NOMO-1 (cell line): ENCODE measurements at regions not wholly inside any gene's neighbourhood (a gene's known extent, or its start where the extent isn't known, plus 50 kb on each side); places are given as distances from the start of the nearest gene placed in this dataset.

Experiments
- DNase-seq, 2 experiments: peaks; one replicate each; lab custom pipeline; 2025; ENCODE audit not compliant: unreplicated experiment in 2 of 2; lab: John Stamatoyannopoulos, UW

DNA sequence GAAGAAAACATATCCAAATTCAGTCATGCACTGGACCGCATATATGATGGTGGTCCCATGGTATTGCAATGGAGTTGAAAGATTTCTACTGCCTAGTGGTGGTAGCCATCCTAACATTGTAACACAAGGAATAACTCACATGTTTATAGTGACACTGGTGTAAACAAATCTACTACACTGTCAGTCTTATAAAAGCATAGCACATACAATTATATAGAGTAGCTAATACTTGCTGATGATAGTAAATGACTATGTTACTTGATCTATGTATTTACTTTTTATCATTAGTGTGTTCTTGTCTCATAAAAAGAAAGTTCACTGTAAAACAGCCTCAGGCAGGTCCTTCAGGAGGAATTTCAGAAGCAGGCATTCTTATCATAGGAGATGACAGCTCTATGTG lies 96.0 kb upstream of the CDIN1 start:
- no peak for DNase-seq

DNA sequence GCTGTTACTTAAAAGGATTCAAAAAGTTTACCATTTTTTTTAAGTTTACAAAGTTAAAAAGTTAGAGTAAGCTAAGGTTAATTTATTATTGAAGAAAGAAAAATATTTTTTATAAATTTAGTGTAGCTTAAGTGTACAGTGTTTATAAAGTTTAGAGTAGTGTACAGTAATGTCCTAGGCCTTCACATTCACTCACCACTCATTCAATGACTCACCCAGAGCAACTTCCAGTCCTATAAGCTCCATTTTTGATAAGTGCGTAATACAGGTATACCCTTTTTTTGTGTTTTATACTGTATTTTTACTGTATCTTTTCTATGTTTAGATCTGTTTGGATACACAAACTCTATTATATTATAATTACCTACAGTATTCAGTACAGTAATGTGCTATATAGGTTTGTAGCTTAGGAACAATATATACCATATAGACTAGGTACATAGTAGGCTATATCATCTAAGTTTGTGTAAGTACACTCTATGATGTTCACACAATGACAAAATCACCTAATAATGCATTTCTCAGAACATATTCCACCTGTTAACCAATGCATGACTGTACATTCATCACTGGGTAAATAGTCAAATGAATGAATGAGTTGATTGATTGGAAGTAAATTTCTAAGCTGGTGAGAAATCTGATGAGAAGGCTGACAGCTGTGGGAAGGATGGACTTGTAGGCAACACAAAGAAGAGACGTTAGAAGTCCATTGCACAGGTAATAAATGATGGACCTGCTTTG lies 95.2 kb upstream of the CDIN1 start:
- no peak for DNase-seq

DNA sequence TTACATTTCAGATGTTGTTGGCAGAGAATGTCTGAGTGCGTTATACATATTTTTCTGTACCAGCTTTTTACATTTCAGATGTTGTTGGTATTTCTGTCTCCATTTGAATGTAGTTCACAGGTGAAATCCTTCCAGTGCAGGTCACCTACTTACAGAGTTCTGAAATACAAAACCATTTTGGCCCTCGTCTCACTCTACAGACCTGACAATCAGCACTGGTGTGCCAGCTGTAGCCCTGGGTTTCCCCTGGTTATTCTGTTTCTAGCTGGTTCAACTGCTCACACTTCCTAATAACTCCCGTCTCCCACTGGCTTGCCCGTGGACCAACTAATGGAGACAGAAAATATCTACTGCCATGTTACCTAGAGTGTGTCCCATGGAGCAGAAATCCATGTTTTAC lies 87.5 kb upstream of the CDIN1 start:
- DNase-seq: no peak

DNA sequence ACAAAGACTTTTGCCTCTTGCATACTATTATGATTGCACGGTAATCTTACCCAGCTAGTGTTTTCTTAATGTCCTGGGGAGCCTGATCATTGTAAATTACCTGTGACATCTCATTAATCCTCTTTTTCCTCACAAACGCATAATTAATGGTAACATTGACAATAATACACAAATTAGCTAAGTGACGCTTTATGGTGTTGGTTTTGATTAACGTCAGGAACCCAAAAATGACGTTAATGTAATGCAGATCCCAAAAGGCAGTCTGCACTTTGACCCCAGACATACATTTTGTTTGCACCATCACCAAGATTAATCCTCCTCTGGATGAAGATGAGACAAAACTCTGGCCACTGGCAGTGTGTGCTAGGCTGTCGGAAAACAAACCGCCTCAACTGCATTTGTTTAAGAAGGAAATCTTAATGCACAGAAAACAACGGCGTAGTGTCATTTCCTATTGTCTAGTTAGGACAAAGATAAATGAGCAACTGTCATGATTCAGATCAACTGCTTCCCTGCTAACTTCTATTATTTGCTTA lies 83.9 kb upstream of the CDIN1 start:
- no peak for DNase-seq

DNA sequence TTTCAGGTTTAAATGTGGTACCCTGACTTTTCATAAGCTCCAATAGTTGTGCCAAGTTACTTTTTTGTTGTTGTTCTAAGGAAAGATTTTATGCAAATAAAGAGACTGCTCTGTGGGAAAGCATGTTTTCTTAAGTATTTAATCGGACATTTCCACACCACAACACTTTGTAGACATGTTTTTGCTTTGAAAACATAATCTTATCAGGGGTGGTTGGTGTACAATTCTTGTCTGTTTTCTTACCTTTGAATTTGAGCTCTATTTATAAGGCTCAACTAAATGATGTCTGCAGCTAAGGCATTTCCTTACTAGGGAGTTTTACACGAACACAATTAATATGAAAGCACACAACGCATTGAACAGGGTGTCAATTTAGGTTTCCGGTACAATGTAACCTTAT lies 81.5 kb upstream of the CDIN1 start:
- no peak for DNase-seq

DNA sequence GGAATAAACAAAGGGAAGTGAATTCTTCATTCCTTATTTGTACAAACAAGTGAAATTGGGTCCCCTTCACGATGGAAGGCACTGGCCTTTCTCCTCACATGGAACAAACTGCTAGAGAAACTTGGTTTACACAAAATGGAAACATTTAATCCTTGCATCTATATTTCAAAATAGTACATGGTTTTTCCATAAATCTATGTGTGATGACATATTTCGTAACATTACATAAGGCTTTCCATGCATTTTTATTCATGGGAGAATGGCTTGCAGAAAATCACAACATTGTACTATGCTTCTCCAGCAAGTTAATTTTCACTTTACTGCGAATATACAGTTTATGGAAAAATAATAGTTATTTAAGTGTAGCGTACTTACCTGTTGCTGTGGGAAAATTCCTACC lies 81.0 kb upstream of the CDIN1 start:
- no peak for DNase-seq

DNA sequence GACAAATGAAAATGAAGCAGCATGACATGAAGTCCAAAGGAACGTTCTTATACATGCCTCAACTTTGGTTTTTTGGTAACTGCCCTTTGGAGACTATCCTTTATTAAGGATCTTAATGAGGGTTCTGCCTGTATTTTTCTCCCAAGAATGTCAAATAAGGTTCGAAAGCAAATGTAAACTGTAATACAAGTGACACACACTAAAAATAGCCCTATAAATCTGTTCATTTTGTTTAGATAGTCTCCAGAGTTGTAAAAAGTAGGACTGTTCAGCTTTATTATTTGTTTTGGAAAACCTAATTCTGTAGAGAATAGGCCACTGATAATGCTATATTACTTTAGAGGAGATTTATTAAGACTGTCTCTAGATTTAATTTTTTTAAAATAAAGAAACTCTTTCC lies 80.5 kb upstream of the CDIN1 start:
- no peak for DNase-seq

DNA sequence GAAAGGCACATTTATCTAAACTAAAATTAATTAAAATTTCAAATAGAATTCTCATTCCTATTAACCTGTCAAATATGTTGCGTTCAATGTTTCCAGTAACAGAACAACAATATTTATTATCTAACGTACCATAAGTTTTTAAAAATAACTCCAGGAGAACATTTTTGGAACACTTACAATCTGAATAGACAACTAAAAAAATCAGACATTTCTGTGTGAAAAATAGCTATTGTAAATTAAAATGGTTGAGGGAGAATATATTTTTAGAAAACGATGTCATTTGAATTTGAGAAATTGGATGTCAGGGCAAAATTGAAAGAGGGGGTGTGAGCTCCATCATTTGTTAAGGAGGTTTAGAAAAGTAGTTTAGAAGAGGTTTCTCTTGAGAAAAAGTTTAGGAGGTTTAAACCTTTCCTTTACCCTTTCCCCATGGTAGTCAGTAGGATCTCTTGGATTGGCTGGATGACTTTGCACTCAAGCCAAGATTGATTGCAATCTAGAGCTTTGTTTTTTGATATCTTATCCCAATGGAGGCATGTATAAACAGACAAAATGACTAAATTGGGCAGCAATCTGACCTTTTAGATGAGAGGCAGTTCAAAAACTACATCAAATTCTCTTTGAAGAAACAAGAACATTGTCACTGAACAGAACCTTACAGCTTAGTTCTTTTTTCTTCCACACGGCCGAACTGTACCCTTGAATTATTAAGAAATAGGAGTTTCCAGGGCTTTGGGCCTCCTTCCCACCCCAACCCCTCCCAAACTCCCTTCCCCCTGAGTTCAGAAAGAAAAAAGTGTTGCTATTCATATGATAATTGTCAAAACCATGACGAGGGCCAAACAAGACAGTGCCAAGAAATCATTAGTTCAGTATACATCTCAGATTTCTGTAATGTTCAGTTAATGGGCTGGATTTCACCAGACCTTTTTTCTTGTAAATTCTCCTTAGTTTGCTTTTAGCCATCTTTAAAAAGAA lies 79.7 kb upstream of the CDIN1 start:
- no peak for DNase-seq

DNA sequence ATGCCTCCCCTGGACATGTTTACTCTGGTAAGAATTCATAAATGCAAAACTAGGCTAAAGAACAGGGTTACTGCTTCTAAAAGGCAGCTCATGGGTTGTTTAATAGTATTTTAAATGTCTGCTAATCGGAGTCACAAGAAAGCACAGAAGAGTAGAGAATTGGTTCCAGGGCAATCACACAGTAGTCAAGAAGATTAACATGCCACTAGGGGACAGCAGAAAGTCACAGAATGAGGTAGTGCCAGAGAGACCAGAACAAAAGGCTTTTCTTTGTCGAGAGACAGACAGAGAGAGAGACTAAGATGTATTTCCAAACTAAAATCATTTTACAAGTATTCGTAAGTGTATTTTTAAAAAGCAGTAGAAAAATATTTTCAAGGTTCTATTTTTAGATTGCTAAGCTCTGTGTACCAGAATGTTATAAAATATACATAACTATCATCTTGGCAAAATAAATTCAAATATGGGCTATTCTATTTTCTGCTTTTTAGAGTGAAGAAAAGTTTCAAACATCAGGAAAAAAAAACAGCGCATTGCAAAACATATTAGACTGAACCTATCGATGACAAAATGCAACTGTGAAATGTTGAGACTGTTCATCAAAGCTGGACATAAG lies 78.3 kb upstream of the CDIN1 start:
- peak; percentile 10 to 64 for DNase-seq

DNA sequence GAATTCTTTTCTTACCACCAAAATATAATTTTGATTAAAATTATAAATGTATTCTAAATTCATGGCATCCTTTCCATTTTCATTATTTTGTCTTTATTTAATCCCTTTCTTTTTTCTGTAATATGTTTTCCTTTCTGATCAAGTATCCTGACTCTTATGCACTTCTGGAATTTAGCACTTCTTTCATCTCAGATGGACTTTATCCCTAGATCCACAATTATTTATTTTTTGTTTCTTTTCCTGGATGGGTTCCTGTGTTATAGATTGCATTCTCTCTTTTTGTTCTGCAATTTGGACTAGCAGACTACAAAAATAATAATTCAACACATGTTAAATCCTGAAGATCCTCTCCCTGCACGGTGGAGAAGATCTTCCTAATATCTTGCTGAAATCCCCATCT lies 76.9 kb upstream of the CDIN1 start:
- DNase-seq: no peak

DNA sequence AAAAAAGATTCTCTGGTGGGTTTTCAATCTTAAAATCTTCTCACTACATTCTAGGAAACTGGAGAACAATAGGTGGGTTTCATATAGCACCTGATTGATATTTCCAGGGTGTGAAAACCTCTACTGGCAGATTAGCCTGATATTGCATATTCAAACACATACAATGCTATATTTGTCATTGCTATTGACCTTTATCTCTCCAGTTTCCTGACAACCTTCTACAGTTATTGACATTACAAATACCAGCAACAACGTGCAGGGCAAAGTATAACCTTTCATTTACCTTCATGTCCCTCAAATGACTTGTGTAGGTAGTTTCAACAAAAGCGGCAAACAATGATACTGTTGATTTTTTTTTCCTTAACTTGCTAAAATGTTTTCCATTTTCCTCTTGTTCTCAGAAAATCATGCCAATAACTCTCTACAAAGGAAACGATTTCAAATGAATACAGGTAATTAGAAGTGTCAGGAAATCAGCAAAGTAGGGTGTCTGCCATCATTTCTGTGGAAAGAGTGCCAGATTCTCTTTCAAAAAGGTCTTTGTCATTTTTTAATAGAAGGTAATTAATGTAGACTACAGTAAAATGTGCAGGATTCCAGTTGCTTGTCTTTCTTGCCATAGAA lies 72.6 kb upstream of the CDIN1 start:
- DNase-seq: no peak

DNA sequence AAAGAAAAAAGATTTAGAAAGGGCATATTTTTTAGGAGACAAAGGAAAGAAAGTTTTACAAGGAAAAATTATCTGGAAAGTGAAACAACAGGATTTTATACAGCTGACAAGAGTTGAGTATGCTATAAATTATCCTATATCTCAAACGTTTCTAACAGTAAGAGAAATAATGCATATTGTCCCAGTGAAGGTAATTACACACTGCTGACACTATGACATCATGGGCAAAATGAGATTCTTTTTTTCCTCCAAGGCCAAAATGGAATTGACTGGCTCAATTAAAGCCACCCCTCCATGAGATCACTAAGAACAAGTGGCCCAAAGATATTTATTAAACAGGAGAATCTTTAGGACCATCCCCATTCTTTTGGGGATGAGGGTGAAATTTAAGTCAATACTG lies 72.0 kb upstream of the CDIN1 start:
- no peak for DNase-seq

DNA sequence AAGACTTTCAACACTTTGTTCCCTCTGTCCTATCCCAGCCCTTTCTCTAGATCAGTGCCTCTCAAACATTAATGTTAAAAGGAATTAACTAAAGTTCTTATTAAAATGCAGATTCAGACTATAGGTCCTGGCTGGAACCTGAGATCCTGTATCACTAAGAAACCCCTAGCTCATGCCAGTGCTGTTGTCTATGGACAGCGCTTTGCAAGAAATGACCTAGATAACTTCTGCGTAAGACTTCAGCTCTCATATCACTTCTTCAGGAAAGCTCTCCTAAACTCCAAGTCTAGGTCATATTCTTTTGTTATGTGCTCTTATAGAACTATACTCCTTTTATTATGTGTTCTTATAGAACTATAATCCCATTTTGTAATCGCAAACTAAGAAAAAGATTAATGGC lies 67.8 kb upstream of the CDIN1 start:
- DNase-seq: no peak

DNA sequence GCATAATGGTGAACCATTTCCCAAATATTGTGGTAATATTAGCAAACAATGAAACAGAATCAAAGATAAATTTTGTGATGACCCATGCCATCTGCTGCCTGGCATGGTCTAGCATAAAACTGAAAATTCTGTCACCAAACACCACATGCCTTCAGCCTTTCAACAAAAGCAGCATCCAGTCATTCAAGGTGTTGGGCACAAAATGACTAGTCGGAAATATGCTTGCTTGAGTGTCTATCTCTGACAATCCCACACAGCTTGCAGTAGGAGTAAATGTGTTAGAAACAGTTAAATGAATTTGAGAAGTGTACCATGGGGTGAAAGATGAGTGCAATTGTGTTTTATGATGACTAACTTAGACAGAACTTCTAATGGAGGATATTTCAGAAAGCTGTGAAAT lies 61.7 kb upstream of the CDIN1 start:
- DNase-seq: no peak

DNA sequence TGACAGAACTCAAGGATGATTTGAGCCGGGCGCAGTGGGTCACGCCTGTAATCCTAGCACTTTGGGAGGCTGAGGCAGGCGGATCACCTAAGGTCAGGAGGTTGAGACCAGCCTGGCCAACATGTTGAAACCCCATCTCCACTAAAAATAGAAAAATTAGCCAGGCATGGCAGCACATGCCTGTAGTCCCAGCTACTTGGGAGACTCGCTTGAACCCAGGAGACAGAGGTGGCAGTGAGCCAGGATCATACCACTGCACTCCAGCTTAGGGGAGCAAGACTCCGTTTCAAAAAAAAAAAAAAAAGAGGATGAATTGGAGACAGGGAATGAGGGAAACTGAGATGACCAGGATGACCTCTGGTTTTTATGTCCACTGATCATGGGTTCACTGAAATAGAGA lies 60.4 kb upstream of the CDIN1 start:
- no peak for DNase-seq

DNA sequence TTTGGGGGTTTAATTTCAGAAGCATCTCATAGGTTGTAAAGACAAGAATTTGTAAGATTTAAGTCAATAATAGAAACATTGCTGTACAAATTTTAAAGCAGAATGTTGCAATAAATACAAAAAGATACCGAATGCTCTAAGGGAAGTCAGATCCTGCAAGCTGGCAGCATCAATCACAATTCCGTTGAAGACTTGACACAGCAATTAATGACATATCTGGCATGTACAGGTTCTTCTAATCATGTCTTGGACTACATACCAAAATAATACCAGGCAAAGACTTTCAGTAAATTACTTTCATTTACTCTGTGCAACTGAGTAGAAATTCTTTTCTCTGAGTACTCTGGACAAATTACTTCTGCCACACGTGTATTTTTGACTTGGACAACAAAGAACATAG lies 54.0 kb upstream of the CDIN1 start:
- no peak for DNase-seq

DNA sequence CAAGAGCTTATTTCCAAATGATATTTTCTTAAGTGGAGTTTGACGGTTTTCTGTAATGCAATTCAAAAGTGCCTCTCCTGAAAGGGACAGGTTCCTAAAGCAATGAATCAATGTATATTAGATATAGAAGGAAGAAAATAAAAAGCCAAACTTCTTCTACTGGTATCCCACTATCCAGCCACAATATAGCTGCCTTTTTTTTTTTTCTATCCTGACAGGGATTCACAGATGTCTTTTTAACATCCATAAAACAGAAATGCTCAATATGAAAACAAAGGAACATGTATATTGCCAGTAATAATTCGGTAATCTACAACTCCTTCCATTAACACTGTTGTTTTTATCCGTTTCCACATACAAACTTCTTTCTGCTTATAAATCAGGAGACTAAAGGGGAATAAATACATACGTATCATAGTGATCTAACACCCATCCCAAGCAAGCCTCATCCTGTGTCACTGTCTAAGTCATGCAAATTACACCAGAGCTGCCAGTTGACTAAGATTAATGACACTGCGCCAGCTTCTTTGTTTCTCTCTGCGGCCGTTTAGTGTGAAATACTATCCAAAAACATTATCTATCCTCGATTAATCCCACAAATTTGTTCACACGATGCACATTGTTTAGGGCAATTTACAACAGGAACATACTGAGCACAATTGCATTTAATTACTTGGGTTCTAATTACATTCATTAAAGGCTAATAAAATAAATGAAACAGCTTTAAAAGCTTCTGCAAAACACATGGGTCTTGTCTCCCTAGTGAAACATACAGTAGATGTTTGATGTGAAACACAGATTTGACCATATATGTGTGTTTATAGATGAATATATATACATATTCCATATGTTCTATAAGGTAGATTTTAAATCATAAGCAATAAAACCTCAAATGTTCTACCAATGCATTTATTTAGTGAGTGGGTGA lies 51.9 kb upstream of the CDIN1 start:
- DNase-seq: no peak

DNA sequence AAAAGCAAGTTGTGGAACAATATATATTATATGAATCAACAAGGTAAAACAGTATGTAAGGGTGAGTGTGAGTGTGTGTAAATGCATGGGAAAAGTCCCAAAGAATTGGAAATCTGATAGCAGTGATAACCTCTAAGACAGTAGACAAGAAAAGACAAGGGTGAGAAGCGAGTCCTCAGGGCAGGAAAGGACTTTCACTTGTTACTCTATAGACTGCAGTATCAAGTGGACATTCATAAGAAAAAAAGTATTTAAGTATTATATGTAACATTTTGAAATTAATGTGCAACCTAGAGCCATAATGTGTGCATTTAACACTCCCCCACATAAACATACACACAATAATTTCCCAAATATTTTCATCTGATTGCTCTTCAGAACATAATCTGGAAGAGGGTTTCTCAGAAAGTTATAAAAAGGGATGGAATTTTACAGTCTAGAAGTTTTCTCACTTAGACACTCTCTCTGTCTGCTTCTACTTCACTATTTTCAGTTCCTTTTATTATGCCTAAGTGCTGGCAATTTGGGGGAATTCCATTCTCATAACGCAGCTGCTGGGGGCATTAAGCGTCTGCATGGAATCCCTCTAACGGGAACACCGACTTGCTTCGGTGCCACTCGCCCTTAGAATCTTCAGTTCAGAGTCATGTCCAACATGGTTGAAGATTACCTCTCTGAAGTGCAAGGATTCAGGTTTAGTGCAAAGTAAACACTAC lies 50.0 kb upstream of the CDIN1 start:
- peak in 1 of 2 experiments; percentile 2 for DNase-seq
